Upper lobe of left lung (tissue), 6 donors: ENCODE measurements at regions not wholly inside any gene's neighbourhood (a gene's known extent, or its start where the extent isn't known, plus 50 kb on each side); places are given as distances from the start of the nearest gene placed in this dataset.

Experiments
- ATAC-seq, 2 donors: fragments of 200-7000 bp; cut with Tn5 transposase; one replicate each; pipeline ENCODE4 v1.9.1; 2022; ENCODE audit warnings: mild to moderate bottlenecking in 2 of 2, moderate library complexity in 2 of 2; ENCODE audit not compliant: low FRiP score in 2 of 2
- DNase-seq, 2 donors: peaks; one replicate each; pipeline ENCODE4 v3.0.0-alpha.2; 2019 to 2020
- H3K27ac ChIP-seq, 4 donors: fragments of 200-600 bp; sonication (generic); one replicate each; pipeline ENCODE4 v1.5.1; 2016 to 2019
- H3K27me3 ChIP-seq, 4 donors: fragments of 200-600 bp; sonication (generic); one replicate each; pipeline ENCODE4 v1.5.1; 2017 to 2019
- H3K36me3 ChIP-seq, 4 donors: fragments of 200-600 bp; sonication (generic); one replicate each; pipeline ENCODE4 v1.5.1; 2016 to 2019
- H3K4me1 ChIP-seq, 4 donors: fragments of 200-600 bp; sonication (generic); one replicate each; pipeline ENCODE4 v1.5.1; 2018 to 2019
- H3K4me3 ChIP-seq, 4 donors: fragments of 200-600 bp; sonication (generic); one replicate each; pipeline ENCODE4 v1.5.1; 2017 to 2019; ENCODE audit warnings: mild to moderate bottlenecking in 2 of 4, moderate library complexity in 1 of 4
- H3K9me3 ChIP-seq, 4 donors: fragments of 200-600 bp; sonication (generic); one replicate each; pipeline ENCODE4 v1.5.1; 2018 to 2019
- EP300 ChIP-seq, 4 donors: sonication (generic); formaldehyde crosslinking; IDR thresholded peaks; one replicate each; pipeline ENCODE4 v1.5.1; 2017; ENCODE audit warnings: antibody characterized with exemption in 4 of 4, control low read depth in 2 of 4
- POLR2A ChIP-seq, 4 donors: fragments of 450-650 bp; IDR thresholded peaks; one replicate each; pipeline ENCODE4 v1.5.1; 2016 to 2017; ENCODE audit warnings: antibody characterized with exemption in 4 of 4, mild to moderate bottlenecking in 2 of 4
- POLR2AphosphoS5 ChIP-seq, 2 donors: sonication (generic); formaldehyde crosslinking; IDR thresholded peaks; one replicate each; pipeline ENCODE4 v1.5.1; 2017; ENCODE audit warnings: antibody characterized with exemption in 2 of 2
- WGBS, 2 donors: methylation state at CpG; one replicate each; pipeline ENCODE4 v1.1.5; 2017 to 2018; 5-methylcytosine and 5-hydroxymethylcytosine counted together
- TF ChIP-seq, protein P1 (sequence below), 6 experiments: fragments of 450-650 bp in 4 of 6; fragments of 200-600 bp in 2 of 6; sonication (generic) in 2 of 6; IDR thresholded peaks; one replicate each; pipeline ENCODE4 v1.5.1; 2016 to 2019; ENCODE audit warnings: antibody characterized with exemption in 6 of 6
- donor health status: DM: no; HTN: no; CAD: no; lungs with moderate emphysema.
- donor health status: DM: no; HTN: yes; CAD: no; lungs with severe emphysema.

GRCh38 chr5:79878136-79878679 is 112.9 kb downstream of the MTX3 start:
- DNase-seq = no peak
- ATAC-seq = no peak
- no peak overlapping the region for H3K27ac ChIP-seq
- H3K4me3 ChIP-seq = no peak overlapping the region
- no peaks in the 10 kb centered on the region for H3K9me3 ChIP-seq
- no peaks in the 10 kb centered on the region for H3K36me3 ChIP-seq
- no peak for TF ChIP-seq POLR2A (IDR thresholded peaks at IDR 0.05)
- no peak for TF ChIP-seq EP300 (IDR thresholded peaks at IDR 0.05)
- no peaks in the 10 kb centered on the region for H3K27me3 ChIP-seq
- WGBS, 2 donors = 66 to 73% methylated on average over 5 of the region's 5 CpGs
- H3K4me1 ChIP-seq = no peaks in the 10 kb centered on the region

DNA sequence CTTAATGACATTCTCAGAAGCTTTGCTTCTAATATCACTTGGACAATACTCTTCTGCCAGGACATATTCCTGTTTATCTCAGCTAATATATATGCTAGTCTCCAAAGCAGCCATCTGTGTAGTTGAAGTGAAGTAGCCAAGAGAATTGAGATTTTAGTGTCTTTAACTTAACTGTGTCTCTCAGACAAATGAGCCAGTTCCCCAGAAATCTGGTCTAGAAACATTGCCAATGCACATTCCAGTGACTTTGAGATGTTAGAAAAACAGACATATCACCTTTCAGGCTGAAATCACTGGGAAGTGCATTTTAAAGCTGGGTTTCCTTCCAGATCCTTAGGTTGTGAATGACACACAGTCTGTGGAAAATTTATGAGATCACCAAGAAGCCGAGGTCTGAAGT is 114.6 kb downstream of the MTX3 start:
- no peak for ATAC-seq
- H3K4me3 ChIP-seq = no peak overlapping the region
- DNase-seq = no peak
- 79 to 90% methylated on average over 1 of the region's 1 CpG for WGBS, 2 donors
- no peaks in the 10 kb centered on the region for H3K9me3 ChIP-seq
- H3K4me1 ChIP-seq = no peaks in the 10 kb centered on the region
- H3K36me3 ChIP-seq = no peaks in the 10 kb centered on the region
- TF ChIP-seq EP300 (IDR thresholded peaks at IDR 0.05) (no peak), POLR2A (IDR thresholded peaks at IDR 0.05) (no peak), POLR2AphosphoS5 (IDR thresholded peaks at IDR 0.05) (no peak)
- TF ChIP-seq, protein P1, sequence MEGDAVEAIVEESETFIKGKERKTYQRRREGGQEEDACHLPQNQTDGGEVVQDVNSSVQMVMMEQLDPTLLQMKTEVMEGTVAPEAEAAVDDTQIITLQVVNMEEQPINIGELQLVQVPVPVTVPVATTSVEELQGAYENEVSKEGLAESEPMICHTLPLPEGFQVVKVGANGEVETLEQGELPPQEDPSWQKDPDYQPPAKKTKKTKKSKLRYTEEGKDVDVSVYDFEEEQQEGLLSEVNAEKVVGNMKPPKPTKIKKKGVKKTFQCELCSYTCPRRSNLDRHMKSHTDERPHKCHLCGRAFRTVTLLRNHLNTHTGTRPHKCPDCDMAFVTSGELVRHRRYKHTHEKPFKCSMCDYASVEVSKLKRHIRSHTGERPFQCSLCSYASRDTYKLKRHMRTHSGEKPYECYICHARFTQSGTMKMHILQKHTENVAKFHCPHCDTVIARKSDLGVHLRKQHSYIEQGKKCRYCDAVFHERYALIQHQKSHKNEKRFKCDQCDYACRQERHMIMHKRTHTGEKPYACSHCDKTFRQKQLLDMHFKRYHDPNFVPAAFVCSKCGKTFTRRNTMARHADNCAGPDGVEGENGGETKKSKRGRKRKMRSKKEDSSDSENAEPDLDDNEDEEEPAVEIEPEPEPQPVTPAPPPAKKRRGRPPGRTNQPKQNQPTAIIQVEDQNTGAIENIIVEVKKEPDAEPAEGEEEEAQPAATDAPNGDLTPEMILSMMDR (IDR thresholded peaks at IDR 0.05) = no peak
- no peaks in the 10 kb centered on the region for H3K27me3 ChIP-seq
- H3K27ac ChIP-seq = no peak overlapping the region

- no peaks in the 10 kb centered on the region for H3K4me1 ChIP-seq
- no peak for TF ChIP-seq POLR2A (IDR thresholded peaks at IDR 0.05)
- TF ChIP-seq POLR2AphosphoS5 (IDR thresholded peaks at IDR 0.05) = no peak
- TF ChIP-seq EP300 (IDR thresholded peaks at IDR 0.05) = no peak
- TF ChIP-seq, protein P1 (IDR thresholded peaks at IDR 0.05) = no peak
- ATAC-seq = peak in 1 of 2 donors; percentile 78
- DNase-seq = peak in 1 of 2 donors; percentile 17
- H3K36me3 ChIP-seq = no peaks in the 10 kb centered on the region
- 91 to 94% methylated on average over 10 of the region's 10 CpGs for WGBS, 2 donors
- H3K4me3 ChIP-seq = no peak overlapping the region
- H3K27me3 ChIP-seq = no peaks in the 10 kb centered on the region
- H3K9me3 ChIP-seq = no peaks in the 10 kb centered on the region
- H3K27ac ChIP-seq = no peak overlapping the region
Measured at GRCh38 chr5:79875230-79875629, 115.8 kb downstream of the MTX3 start.

- no peak overlapping the region for H3K27ac ChIP-seq
- ATAC-seq = peak in 1 of 2 donors; percentile 81
- H3K9me3 ChIP-seq = no peaks in the 10 kb centered on the region
- H3K27me3 ChIP-seq = no peaks in the 10 kb centered on the region
- H3K4me3 ChIP-seq = no peak overlapping the region
- DNase-seq = no peak
- no peaks in the 10 kb centered on the region for H3K4me1 ChIP-seq
- H3K36me3 ChIP-seq = no peaks in the 10 kb centered on the region
- WGBS, 2 donors = 83 to 87% methylated on average over 8 of the region's 8 CpGs
- TF ChIP-seq POLR2A (IDR thresholded peaks at IDR 0.05) (no peak), POLR2AphosphoS5 (IDR thresholded peaks at IDR 0.05) (no peak)
- TF ChIP-seq, protein P1 (IDR thresholded peaks at IDR 0.05) = no peak
Measured at GRCh38 chr5:79873187-79873586, 117.9 kb downstream of the MTX3 start.

GRCh38 chr5:79872291-79872690 is 118.8 kb downstream of the MTX3 start:
- Histone ChIP-seq H3K9me3 (no peaks in the 10 kb centered on the region), H3K4me1 (no peaks in the 10 kb centered on the region), H3K27me3 (no peaks in the 10 kb centered on the region), H3K36me3 (no peaks in the 10 kb centered on the region), H3K27ac (no peak overlapping the region), H3K4me3 (no peak overlapping the region)
- peak in 1 of 2 donors; percentile 39 for ATAC-seq
- TF ChIP-seq POLR2AphosphoS5 (IDR thresholded peaks at IDR 0.05) (no peak), POLR2A (IDR thresholded peaks at IDR 0.05) (no peak), EP300 (IDR thresholded peaks at IDR 0.05) (no peak)
- TF ChIP-seq, protein P1 (IDR thresholded peaks at IDR 0.05) = no peak
- 66 to 83% methylated on average over 3 of the region's 3 CpGs for WGBS, 2 donors
- DNase-seq = no peak
